ENCODE measurements at regions not wholly inside any gene's neighbourhood (a gene's known extent, or its start where the extent isn't known, plus 50 kb on each side); places are given as distances from the start of the nearest gene placed in this dataset.

- no peak overlapping the region for H3K27ac ChIP-seq (ENCODE audit: low read depth, low read length)
- no peak overlapping the region for H3K4me3 ChIP-seq (ENCODE audit: low read length)
- no peaks in the 10 kb centered on the region for H3K4me1 ChIP-seq (ENCODE audit: control insufficient read depth, low read length)
- H3K9me2 ChIP-seq (replicated peaks; ENCODE audit: control insufficient read depth, low read length): no peaks in the 10 kb centered on the region
- no peaks in the 10 kb centered on the region for H3K9me3 ChIP-seq (ENCODE audit: control insufficient read depth, insufficient read depth, low read length)
- no peaks in the 10 kb centered on the region for H3K27me3 ChIP-seq (ENCODE audit: control insufficient read depth, low read length)
- no peak overlapping the region for H3K4me2 ChIP-seq (ENCODE audit: low read length)
- TF ChIP-seq, protein P1, sequence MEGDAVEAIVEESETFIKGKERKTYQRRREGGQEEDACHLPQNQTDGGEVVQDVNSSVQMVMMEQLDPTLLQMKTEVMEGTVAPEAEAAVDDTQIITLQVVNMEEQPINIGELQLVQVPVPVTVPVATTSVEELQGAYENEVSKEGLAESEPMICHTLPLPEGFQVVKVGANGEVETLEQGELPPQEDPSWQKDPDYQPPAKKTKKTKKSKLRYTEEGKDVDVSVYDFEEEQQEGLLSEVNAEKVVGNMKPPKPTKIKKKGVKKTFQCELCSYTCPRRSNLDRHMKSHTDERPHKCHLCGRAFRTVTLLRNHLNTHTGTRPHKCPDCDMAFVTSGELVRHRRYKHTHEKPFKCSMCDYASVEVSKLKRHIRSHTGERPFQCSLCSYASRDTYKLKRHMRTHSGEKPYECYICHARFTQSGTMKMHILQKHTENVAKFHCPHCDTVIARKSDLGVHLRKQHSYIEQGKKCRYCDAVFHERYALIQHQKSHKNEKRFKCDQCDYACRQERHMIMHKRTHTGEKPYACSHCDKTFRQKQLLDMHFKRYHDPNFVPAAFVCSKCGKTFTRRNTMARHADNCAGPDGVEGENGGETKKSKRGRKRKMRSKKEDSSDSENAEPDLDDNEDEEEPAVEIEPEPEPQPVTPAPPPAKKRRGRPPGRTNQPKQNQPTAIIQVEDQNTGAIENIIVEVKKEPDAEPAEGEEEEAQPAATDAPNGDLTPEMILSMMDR (IDR thresholded peaks at IDR 0.05; ENCODE audit: low read depth, low read length, poor library complexity, severe bottlenecking): no peak
- TF ChIP-seq EZH2phosphoT487 (IDR thresholded peaks at IDR 0.05; ENCODE audit: borderline replicate concordance, low read length): no peak
- no peaks in the 10 kb centered on the region for H3K36me3 ChIP-seq (ENCODE audit: control insufficient read depth, low read length)
- H3F3A ChIP-seq (ENCODE audit: control insufficient read depth, insufficient read depth): no peaks in the 10 kb centered on the region
- H3K79me2 ChIP-seq (ENCODE audit: control insufficient read depth, low read length): no peaks in the 10 kb centered on the region
- no peaks in the 10 kb centered on the region for H4K20me1 ChIP-seq (ENCODE audit: control insufficient read depth, insufficient read depth, low read depth, low read length)
Measured at GRCh38 chr4:151537687-151538086, 128.7 kb downstream of the FHIP1A start.

- H3K4me2 ChIP-seq (ENCODE audit: low read length): no peak overlapping the region
- no peaks in the 10 kb centered on the region for H3K79me2 ChIP-seq (ENCODE audit: control insufficient read depth, low read length)
- no peaks in the 10 kb centered on the region for H3K9me2 ChIP-seq (replicated peaks; ENCODE audit: control insufficient read depth, low read length)
- H3K27ac ChIP-seq (ENCODE audit: low read depth, low read length): no peak overlapping the region
- no peaks in the 10 kb centered on the region for H4K20me1 ChIP-seq (ENCODE audit: control insufficient read depth, insufficient read depth, low read depth, low read length)
- no peaks in the 10 kb centered on the region for H3K4me1 ChIP-seq (ENCODE audit: control insufficient read depth, low read length)
- no peak overlapping the region for H3K4me3 ChIP-seq (ENCODE audit: low read length)
- H3K27me3 ChIP-seq (ENCODE audit: control insufficient read depth, low read length): no peaks in the 10 kb centered on the region
- TF ChIP-seq, protein P1 (IDR thresholded peaks at IDR 0.05; ENCODE audit: low read depth, low read length, poor library complexity, severe bottlenecking): no peak
- no peak for TF ChIP-seq EZH2phosphoT487 (IDR thresholded peaks at IDR 0.05; ENCODE audit: borderline replicate concordance, low read length)
- no peaks in the 10 kb centered on the region for H3K36me3 ChIP-seq (ENCODE audit: control insufficient read depth, low read length)
- H3K9me3 ChIP-seq (ENCODE audit: control insufficient read depth, insufficient read depth, low read length): no peaks in the 10 kb centered on the region
- H3F3A ChIP-seq (ENCODE audit: control insufficient read depth, insufficient read depth): no peaks in the 10 kb centered on the region
Measured at GRCh38 chr4:151538963-151539362, 130.0 kb downstream of the FHIP1A start.

GRCh38 chr4:151540728-151541388, 131.9 kb downstream of the FHIP1A start:
- TF ChIP-seq EZH2phosphoT487 (IDR thresholded peaks at IDR 0.05; ENCODE audit: borderline replicate concordance, low read length): no peak
- TF ChIP-seq, protein P1 (IDR thresholded peaks at IDR 0.05; ENCODE audit: low read depth, low read length, poor library complexity, severe bottlenecking): no peak
- no peak overlapping the region for H3K27ac ChIP-seq (ENCODE audit: low read depth, low read length)
- no peaks in the 10 kb centered on the region for H3K79me2 ChIP-seq (ENCODE audit: control insufficient read depth, low read length)

More at GRCh38 chr4:151540728-151541388, 131.9 kb downstream of the FHIP1A start:
- Histone ChIP-seq H3F3A (ENCODE audit: control insufficient read depth, insufficient read depth) (no peaks in the 10 kb centered on the region), H3K9me3 (ENCODE audit: control insufficient read depth, insufficient read depth, low read length) (no peaks in the 10 kb centered on the region), H3K4me1 (ENCODE audit: control insufficient read depth, low read length) (no peaks in the 10 kb centered on the region), H3K4me3 (ENCODE audit: low read length) (no peak overlapping the region), H3K27me3 (ENCODE audit: control insufficient read depth, low read length) (no peaks in the 10 kb centered on the region), H4K20me1 (ENCODE audit: control insufficient read depth, insufficient read depth, low read depth, low read length) (no peaks in the 10 kb centered on the region), H3K9me2 (replicated peaks; ENCODE audit: control insufficient read depth, low read length) (no peaks in the 10 kb centered on the region), H3K36me3 (ENCODE audit: control insufficient read depth, low read length) (no peaks in the 10 kb centered on the region), H3K4me2 (ENCODE audit: low read length) (no peak overlapping the region)
